Breast epithelium (tissue), 3 donors: ENCODE measurements at regions not wholly inside any gene's neighbourhood (a gene's known extent, or its start where the extent isn't known, plus 50 kb on each side); places are given as distances from the start of the nearest gene placed in this dataset.

Experiments
- CTCF ChIP-seq, 3 donors: fragments of 450-650 bp; IDR thresholded peaks; one replicate each; pipeline ENCODE4 v1.5.1; 2016 to 2017; ENCODE audit warnings: antibody characterized with exemption in 3 of 3, mild to moderate bottlenecking in 3 of 3, moderate library complexity in 3 of 3
- POLR2AphosphoS5 ChIP-seq, 3 donors: sonication (generic); formaldehyde crosslinking; IDR thresholded peaks; one replicate each; pipeline ENCODE4 v1.6.1; 2017; ENCODE audit warnings: antibody characterized with exemption in 3 of 3

GRCh38 chr11:116460156-116460920 is 312.4 kb downstream of the BUD13 start:
- no peak for TF ChIP-seq CTCF (IDR thresholded peaks at IDR 0.05)
- TF ChIP-seq POLR2AphosphoS5 (IDR thresholded peaks at IDR 0.05), result no peak
